Panc1 (cell line): ENCODE measurements at regions not wholly inside any gene's neighbourhood (a gene's known extent, or its start where the extent isn't known, plus 50 kb on each side); places are given as distances from the start of the nearest gene placed in this dataset.

Source experiments
- TF ChIP-seq, protein P1 (sequence below): fragments of 450-650 bp; IDR thresholded peaks from 2 replicates; pipeline ENCODE4 v1.5.1; 2017; ENCODE audit warnings: mild to moderate bottlenecking
- TF ChIP-seq, protein P2 (sequence below), 2 experiments: IDR thresholded peaks; 2 replicates each; pipeline ENCODE4 v1.6.1; 2011 to 2012; ENCODE audit warnings: low read depth in 2 of 2, control low read depth in 1 of 2, low read length in 1 of 2, mild to moderate bottlenecking in 1 of 2, moderate library complexity in 1 of 2; ENCODE audit not compliant: insufficient read depth in 1 of 2

DNA sequence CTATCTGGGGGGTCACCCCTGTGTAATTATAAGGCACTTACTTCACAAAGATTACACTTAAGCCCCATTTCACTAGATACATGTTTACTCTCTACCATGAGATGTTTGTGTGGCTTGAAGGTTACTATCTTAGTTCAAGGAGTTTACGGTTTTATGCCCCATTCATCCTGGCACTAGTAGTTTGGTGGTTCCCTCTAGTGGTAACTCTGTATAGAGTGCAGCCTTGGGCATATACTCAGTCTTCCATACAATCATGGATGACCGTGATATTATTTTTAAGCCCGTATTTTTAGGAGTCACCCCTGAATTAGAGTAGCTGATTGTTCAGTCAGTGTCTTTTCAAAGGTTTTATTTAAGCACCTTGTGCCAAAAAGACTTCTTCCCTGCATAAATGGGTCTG lies 109.9 kb upstream of the FAM47C start:
- TF ChIP-seq, protein P1, sequence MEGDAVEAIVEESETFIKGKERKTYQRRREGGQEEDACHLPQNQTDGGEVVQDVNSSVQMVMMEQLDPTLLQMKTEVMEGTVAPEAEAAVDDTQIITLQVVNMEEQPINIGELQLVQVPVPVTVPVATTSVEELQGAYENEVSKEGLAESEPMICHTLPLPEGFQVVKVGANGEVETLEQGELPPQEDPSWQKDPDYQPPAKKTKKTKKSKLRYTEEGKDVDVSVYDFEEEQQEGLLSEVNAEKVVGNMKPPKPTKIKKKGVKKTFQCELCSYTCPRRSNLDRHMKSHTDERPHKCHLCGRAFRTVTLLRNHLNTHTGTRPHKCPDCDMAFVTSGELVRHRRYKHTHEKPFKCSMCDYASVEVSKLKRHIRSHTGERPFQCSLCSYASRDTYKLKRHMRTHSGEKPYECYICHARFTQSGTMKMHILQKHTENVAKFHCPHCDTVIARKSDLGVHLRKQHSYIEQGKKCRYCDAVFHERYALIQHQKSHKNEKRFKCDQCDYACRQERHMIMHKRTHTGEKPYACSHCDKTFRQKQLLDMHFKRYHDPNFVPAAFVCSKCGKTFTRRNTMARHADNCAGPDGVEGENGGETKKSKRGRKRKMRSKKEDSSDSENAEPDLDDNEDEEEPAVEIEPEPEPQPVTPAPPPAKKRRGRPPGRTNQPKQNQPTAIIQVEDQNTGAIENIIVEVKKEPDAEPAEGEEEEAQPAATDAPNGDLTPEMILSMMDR, result peak; percentile 53; the same call in 1 of the 2 replicates
- TF ChIP-seq, protein P2, sequence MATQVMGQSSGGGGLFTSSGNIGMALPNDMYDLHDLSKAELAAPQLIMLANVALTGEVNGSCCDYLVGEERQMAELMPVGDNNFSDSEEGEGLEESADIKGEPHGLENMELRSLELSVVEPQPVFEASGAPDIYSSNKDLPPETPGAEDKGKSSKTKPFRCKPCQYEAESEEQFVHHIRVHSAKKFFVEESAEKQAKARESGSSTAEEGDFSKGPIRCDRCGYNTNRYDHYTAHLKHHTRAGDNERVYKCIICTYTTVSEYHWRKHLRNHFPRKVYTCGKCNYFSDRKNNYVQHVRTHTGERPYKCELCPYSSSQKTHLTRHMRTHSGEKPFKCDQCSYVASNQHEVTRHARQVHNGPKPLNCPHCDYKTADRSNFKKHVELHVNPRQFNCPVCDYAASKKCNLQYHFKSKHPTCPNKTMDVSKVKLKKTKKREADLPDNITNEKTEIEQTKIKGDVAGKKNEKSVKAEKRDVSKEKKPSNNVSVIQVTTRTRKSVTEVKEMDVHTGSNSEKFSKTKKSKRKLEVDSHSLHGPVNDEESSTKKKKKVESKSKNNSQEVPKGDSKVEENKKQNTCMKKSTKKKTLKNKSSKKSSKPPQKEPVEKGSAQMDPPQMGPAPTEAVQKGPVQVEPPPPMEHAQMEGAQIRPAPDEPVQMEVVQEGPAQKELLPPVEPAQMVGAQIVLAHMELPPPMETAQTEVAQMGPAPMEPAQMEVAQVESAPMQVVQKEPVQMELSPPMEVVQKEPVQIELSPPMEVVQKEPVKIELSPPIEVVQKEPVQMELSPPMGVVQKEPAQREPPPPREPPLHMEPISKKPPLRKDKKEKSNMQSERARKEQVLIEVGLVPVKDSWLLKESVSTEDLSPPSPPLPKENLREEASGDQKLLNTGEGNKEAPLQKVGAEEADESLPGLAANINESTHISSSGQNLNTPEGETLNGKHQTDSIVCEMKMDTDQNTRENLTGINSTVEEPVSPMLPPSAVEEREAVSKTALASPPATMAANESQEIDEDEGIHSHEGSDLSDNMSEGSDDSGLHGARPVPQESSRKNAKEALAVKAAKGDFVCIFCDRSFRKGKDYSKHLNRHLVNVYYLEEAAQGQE (IDR thresholded peaks at IDR 0.05; ENCODE audit: insufficient read depth in 1 of 2, low read depth in 2 of 2, low read length in 1 of 2), result no peak
